ENCODE measurements at regions not wholly inside any gene's neighbourhood (a gene's known extent, or its start where the extent isn't known, plus 50 kb on each side); places are given as distances from the start of the nearest gene placed in this dataset.
A peak's percentile ranks its signal among the peaks of the same experiment; 100 is the strongest.

DNA sequence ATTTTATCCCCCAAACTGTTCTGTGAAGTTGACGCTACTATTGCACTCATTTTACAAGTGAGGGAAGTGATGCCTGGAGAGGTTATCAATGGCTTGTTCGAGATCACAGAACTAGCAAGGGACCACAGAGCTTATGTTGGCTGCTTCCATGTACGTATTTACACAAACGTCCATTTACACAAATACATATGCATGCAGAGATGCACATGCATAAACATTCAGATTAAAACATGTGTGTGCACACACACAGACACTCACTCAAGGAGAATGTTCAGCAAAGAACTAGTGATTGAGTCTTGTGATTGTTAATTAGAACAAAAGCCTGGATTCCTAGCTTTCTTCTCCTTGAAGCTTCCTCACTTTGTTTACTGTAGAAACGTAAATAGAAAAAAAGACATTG is 321.5 kb upstream of the CHD6 start:
- no peak for DNase-seq

DNA sequence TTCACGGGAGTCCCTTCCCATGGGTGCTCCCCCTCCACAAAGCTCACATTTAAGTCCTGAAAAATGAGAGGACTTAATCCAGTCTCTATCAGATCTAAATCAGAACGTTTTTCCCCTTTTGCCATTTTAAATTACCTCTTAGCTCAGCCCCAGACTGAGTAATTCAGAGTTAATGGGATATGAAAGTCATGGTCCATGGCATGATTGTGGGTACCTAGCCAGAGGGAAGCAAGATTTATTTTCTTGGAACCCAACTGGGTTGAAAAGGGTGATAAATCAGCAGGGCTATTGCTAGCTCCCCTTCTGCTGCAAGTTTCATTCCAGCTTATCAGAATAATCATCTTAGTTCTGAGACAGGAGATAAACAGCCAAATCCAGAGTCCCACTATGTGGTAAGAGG is 320.2 kb upstream of the CHD6 start:
- DNase-seq = no peak

DNA sequence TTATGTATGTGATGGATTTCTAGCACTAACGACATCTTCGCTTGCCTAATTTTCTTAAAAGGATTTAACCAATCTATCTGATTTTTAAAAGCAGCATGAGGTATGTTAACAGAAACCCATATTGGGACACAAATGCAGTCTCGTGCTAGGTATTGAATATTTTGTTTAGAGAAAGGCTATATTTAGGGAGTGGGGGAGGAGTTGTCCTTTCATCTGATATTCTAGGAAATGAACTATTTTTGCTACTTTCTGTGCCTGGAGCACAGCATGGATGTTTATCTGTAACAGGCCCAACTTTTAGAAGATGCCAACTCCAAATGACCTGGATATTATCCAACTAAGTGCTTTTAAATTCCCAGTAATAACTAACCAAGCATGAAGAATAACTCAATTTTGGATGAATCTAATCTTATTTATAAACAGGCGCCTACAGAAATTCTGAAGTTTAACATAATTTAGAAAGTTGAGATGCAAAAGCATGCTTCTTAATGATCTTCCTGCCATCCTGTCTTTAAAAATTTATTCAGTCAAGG is 317.1 kb upstream of the CHD6 start:
- DNase-seq = no peak

GRCh38 chr20:41932431-41932830 is 314.3 kb upstream of the CHD6 start:
- no peak for DNase-seq

- no peak for DNase-seq
Observed at GRCh38 chr20:41927655-41928054, 309.5 kb upstream of the CHD6 start.

GRCh38 chr20:41927189-41927588 is 309.0 kb upstream of the CHD6 start:
- peak; percentile 14 for DNase-seq

DNA sequence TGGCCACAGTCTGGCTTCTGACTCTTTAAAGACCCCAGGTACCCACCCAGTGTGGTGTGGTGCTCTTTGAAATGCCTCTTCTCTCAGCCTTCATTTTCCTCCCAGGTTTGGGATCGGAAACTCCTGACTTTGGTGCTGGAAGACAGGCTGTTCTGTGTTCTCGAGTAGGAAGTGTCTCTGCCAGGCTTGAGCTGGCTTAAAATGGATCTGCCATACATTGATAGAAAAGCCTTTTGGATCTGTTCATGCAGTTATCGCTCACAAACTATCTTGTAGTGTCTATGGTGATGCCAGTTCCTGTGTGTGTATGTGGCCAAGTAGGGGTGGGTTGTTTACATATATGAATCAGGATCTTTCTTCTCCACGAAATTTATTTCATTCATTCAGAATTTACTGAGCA is 307.3 kb upstream of the CHD6 start:
- no peak for DNase-seq

DNA sequence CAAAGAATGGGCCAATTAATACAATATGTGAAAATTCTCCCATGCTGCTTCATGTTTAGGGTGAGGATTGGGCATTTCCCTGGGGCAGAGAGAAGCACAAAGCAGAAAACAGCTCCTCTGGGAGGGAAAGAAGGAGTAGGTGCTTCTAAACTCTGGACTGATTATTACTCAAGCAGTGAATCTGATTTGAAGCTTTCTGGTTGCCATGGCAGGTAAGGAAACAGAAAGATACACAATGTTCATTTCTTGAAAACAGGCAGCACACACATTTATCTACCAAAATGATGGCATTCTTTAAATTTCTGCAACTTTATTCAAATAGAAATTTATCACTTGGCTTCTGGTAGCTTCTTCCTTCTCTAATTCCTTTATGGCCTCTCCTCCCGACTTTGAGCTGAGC is 305.4 kb upstream of the CHD6 start:
- DNase-seq = no peak

DNA sequence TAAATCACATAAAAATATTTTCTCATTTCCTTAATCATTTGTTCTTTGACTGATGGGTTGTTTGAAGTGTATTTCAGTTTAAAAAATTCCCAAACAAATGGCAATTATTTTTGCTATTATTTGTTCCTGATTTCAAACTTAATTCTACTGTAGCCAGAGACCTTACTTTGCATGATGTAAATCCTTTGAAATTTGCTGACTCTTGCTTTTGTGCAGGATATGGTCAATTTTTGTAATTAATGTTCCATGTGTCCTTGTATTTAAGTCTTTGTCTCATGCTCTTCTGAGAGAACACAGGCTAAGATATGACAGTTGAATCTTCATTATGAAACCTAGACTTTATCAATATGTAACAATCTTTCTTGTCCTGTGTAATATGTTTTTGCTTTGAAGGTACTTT is 295.0 kb upstream of the CHD6 start:
- no peak for DNase-seq

DNA sequence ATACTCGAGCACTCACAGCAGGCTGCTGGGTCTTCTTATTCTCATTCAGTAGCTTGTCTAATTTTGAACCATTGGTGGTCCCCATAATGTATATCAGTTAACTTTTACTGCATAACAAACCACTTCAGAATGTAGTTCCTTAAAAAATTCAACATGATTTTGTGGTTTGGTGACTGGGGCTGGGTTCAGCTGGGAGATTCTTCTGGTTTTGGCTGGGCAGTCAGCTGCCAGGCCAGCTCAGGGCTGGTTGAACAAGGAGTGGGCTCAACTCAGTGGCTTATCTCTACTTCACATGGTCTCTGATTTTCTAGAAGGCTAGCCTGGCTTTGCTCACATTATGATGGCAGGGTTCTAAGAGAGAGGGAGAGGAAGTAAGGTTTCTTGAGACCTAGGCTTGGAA is 292.4 kb upstream of the CHD6 start:
- no peak for DNase-seq

- no peak for DNase-seq
Observed at GRCh38 chr20:41905199-41905598, 287.0 kb upstream of the CHD6 start.

- no peak for DNase-seq
Observed at GRCh38 chr20:41903586-41903985, 285.4 kb upstream of the CHD6 start.

- no peak for DNase-seq
Observed at GRCh38 chr20:41902346-41902745, 284.2 kb upstream of the CHD6 start.

GRCh38 chr20:41900201-41900691 is 282.1 kb upstream of the CHD6 start:
- DNase-seq = no peak

- no peak for DNase-seq
Observed at GRCh38 chr20:41897708-41898107, 279.5 kb upstream of the CHD6 start.

- no peak for DNase-seq
Observed at GRCh38 chr20:41895241-41896032, 277.3 kb upstream of the CHD6 start.

DNA sequence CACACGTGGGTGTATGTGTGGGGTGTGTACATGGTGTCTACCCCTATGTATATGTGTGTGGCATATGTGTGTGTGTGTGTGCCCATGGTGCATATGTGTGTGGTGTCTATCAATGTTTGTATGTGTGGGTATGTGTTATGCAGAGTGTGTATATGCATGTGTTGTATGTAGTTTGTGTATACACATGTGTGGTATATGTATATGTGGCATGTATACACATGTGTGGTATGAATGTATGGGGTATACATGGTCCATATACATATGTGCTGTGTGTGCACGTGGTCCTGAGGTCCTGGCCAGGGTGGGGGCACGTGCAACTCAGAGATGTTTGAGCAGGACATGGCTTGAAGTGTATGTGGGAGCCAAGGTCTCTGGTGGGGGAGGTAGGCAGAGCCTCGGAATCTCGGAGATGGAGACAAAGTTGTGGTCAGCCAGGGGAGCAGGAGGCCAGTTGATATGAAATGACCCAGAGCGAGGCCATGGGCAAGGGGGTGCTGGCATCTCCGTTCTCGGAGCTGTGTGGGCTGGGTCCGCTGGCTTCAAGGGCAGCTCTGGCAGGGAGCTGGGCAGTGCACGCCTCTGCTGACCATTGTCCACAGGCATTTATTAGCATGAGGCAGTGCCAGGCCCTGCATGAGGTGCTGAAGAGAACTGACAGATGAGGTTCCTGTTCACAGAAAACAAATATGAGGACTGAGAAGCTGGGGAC is 276.2 kb upstream of the CHD6 start:
- DNase-seq = no peak

GRCh38 chr20:41892031-41892430 is 273.9 kb upstream of the CHD6 start:
- no peak for DNase-seq

- DNase-seq = no peak
Observed at GRCh38 chr20:41889844-41890224, 271.7 kb upstream of the CHD6 start.

DNA sequence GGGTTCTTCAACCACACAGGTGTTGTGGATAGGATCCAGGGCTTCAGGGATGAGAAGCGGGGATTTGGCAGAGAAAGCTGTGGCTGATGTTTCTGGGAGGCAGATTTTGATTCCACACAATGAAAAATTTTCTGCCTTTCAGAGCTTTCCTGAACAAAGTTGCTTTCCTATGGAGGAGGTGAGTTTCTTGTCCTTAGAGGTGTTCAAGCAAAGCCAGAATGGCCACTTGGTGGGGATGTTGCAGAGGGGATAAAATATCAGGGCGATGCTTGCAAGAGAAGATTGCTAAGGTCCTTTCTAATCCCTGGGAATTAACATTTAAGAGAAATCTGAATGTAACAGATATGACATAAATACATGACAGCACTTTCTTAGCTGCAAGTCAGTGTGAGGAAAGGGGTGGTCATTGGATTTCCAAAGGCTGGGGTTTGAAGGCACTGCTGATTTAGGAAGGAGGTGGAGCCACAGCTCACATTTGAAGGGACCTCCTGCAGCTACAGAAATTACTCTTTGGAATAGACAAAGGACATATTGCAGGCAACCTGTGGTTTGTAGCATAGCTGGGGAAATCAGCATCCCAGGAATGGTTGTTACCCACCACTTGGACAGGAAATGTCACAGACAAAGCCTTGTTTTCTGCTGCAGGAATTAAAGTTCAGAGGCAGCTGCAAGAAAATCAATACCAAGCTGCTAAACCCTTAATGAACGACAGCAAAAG is 271.1 kb upstream of the CHD6 start:
- peak; percentile 52 for DNase-seq

- DNase-seq = no peak
Observed at GRCh38 chr20:41888434-41888833, 270.3 kb upstream of the CHD6 start.

DNA sequence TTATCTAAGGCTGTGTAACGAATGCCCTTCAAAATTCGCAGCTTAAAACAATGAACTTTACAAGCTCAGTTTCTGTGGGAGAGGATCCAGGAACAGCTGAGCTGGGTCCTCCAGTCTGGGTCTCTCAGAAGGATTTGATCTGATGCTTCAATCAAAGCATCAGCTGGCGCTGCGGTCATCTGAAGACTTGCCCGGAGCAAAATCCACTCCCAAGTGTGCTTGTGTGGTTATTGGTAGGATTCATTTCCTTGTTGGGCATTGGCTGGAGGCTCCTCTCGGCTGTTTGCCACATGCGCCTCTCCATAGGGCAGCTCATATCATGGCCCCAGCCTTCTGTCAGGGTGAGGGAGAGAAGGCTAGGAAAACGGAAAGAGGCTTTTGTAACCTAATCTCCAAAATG is 269.3 kb upstream of the CHD6 start:
- no peak for DNase-seq

DNA sequence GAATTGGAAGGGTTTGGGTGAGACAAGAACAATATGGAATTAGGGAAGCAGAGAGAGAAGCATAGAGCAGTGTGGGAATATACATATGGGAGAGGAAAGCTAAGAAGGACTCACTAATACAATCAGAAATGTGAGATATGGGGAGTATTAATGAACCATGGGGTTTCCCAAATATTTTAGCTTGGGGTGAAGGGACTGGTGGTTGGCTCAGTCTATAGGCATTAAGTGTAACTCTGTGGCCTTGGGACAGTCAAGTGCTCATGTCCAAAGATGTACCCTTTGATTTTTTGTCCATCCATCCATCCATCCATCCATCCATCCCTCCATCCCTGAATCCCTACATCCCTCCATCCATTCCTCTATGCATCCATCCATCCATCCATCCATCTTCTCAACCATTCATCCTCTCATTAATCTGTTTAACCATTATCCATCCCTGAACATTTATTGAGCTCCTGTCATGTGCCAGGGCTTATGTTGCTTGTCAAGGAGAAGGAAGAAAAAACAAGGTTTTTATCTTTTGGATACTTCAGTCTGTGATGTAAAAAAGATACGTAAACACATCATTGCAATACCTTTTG is 263.4 kb upstream of the CHD6 start:
- DNase-seq = no peak
